OCI-LY3 (cell line): ENCODE measurements at regions not wholly inside any gene's neighbourhood (a gene's known extent, or its start where the extent isn't known, plus 50 kb on each side); places are given as distances from the start of the nearest gene placed in this dataset.

Experiments used
- H2AFZ ChIP-seq: fragments of 200-600, 300-600 bp; shearing (Covaris generic); 2 replicates; pipeline ENCODE4 v1.6.0; 2014; ENCODE audit warnings: antibody characterized with exemption, low read depth, low read length
- H3K27ac ChIP-seq: fragments of 200-600, 300-600 bp; sonication (generic); 2 replicates; pipeline ENCODE4 v1.5.1; 2014; ENCODE audit warnings: mild to moderate bottlenecking, low read length, moderate library complexity, mixed read lengths
- H3K27me3 ChIP-seq: fragments of 200-600, 300-600 bp; sonication (generic); 2 replicates; pipeline ENCODE4 v1.6.1; 2014; ENCODE audit warnings: low read depth, low read length, mixed read lengths
- H3K36me3 ChIP-seq: fragments of 200-600, 300-600 bp; sonication (generic); replicated peaks from 2 replicates; pipeline ENCODE3; 2014; ENCODE audit warnings: low read depth, low read length, mixed read lengths
- H3K4me1 ChIP-seq: fragments of 300-600, 200-600 bp; sonication (generic); 2 replicates; pipeline ENCODE4 v1.6.1; 2014; ENCODE audit warnings: low read length, mixed read lengths
- H3K4me2 ChIP-seq: fragments of 200-600, 300-600 bp; sonication (generic); 2 replicates; pipeline ENCODE4 v1.6.1; 2014; ENCODE audit warnings: low read length, mixed read lengths
- H3K4me3 ChIP-seq: fragments of 300-600, 200-600 bp; sonication (generic); 2 replicates; pipeline ENCODE4 v1.5.1; 2014; ENCODE audit warnings: antibody characterized with exemption, mild to moderate bottlenecking, low read length, moderate library complexity
- H3K79me2 ChIP-seq: fragments of 300-600, 200-600 bp; shearing (Covaris generic); 2 replicates; pipeline ENCODE4 v1.6.1; 2014; ENCODE audit warnings: mild to moderate bottlenecking, low read length, mixed read lengths
- H3K9ac ChIP-seq: fragments of 300-600, 200-600 bp; shearing (Covaris generic); 2 replicates; pipeline ENCODE4 v1.6.0; 2014; ENCODE audit warnings: mild to moderate bottlenecking, low read length, moderate library complexity
- H3K9me3 ChIP-seq: fragments of 200-600, 300-600 bp; shearing (Covaris generic); 2 replicates; pipeline ENCODE4 v1.6.1; 2014; ENCODE audit warnings: low read length, mixed read lengths; ENCODE audit not compliant: insufficient read depth
- H4K20me1 ChIP-seq: fragments of 200-600, 300-600 bp; sonication (generic); 2 replicates; pipeline ENCODE4 v1.6.1; 2016; ENCODE audit warnings: low read length, mixed read lengths; ENCODE audit not compliant: insufficient read depth
- EZH2phosphoT487 ChIP-seq: fragments of 200-600 bp; shearing (Covaris generic); IDR thresholded peaks from 2 replicates; pipeline ENCODE4 v1.6.1; 2018; ENCODE audit warnings: antibody characterized with exemption, mixed run types, low read depth
- TF ChIP-seq, protein P1 (sequence below): fragments of 200-600, 300-600 bp; sonication (generic); IDR thresholded peaks from 2 replicates; pipeline ENCODE4 v1.5.1; 2014; ENCODE audit warnings: antibody characterized with exemption, low read length, low read depth

- Histone ChIP-seq H3K4me2 (no peak overlapping the region), H3K4me1 (no peaks in the 10 kb centered on the region; the same call in 1 of the 2 replicates), H3K9me3 (no peaks in the 10 kb centered on the region), H3K79me2 (no peaks in the 10 kb centered on the region), H3K27me3 (no peaks in the 10 kb centered on the region), H3K36me3 (no peaks in the 10 kb centered on the region), H2AFZ (no peak overlapping the region), H3K27ac (no peak overlapping the region), H3K4me3 (no peak overlapping the region), H3K9ac (no peak overlapping the region), H4K20me1 (no peaks in the 10 kb centered on the region)
- TF ChIP-seq, protein P1, sequence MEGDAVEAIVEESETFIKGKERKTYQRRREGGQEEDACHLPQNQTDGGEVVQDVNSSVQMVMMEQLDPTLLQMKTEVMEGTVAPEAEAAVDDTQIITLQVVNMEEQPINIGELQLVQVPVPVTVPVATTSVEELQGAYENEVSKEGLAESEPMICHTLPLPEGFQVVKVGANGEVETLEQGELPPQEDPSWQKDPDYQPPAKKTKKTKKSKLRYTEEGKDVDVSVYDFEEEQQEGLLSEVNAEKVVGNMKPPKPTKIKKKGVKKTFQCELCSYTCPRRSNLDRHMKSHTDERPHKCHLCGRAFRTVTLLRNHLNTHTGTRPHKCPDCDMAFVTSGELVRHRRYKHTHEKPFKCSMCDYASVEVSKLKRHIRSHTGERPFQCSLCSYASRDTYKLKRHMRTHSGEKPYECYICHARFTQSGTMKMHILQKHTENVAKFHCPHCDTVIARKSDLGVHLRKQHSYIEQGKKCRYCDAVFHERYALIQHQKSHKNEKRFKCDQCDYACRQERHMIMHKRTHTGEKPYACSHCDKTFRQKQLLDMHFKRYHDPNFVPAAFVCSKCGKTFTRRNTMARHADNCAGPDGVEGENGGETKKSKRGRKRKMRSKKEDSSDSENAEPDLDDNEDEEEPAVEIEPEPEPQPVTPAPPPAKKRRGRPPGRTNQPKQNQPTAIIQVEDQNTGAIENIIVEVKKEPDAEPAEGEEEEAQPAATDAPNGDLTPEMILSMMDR: no peak
- no peak for TF ChIP-seq EZH2phosphoT487
Measured at GRCh38 chr6:33957892-33958525, 154.2 kb upstream of the MLN start.

DNA sequence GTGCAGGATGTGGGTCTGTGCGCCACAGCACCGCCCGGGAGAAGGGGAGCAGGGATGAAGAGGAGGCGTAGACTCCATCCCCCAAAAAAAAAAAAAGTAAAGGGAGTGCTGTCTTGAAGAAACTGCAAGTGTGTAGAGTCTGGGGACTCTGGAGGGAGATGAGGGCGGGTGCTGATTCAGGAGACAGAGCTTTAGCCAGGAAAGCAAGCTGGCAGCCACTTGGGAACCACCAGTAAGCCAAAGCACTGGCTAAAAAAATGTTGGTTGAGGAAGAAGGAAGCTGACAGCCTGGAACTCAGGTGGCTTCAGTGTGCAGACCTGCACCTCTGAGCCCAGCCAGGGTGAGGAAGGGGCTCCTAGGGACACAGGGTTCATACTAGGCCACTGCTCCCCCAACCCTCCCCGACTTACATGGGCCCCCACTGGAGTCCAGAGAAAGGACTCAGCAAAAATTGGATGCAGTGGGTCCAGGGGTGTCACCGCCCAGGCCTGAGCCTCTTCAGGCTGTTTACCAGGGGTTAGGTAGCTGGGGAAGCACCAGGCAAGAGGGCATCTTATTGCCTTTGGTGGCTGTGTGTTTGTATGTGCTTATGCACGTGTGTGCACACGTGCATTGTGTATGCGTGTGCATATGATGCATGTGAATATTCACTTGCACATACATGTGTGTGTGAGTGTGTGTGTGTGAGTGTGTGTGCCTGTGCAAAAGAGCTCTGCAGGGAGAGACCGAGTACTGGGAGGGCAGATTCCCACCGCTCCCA lies 153.5 kb upstream of the MLN start:
- Histone ChIP-seq H3K4me1 (no peaks in the 10 kb centered on the region; the same call in 1 of the 2 replicates), H3K9me3 (no peaks in the 10 kb centered on the region), H3K27me3 (no peaks in the 10 kb centered on the region), H2AFZ (no peak overlapping the region), H3K36me3 (no peaks in the 10 kb centered on the region), H3K4me3 (no peak overlapping the region), H3K4me2 (no peak overlapping the region), H3K79me2 (no peaks in the 10 kb centered on the region), H4K20me1 (no peaks in the 10 kb centered on the region), H3K9ac (no peak overlapping the region), H3K27ac (no peak overlapping the region)
- TF ChIP-seq, protein P1: no peak
- TF ChIP-seq EZH2phosphoT487: no peak

- H3K4me3 ChIP-seq: no peak overlapping the region
- no peaks in the 10 kb centered on the region for H3K79me2 ChIP-seq
- no peaks in the 10 kb centered on the region for H3K9me3 ChIP-seq
- H4K20me1 ChIP-seq: no peaks in the 10 kb centered on the region
- no peak overlapping the region for H3K9ac ChIP-seq
- TF ChIP-seq, protein P1: no peak
- no peak for TF ChIP-seq EZH2phosphoT487
- H2AFZ ChIP-seq: no peak overlapping the region
- H3K36me3 ChIP-seq: no peaks in the 10 kb centered on the region
- H3K4me1 ChIP-seq: no peaks in the 10 kb centered on the region; the same call in 1 of the 2 replicates
- no peak overlapping the region for H3K27ac ChIP-seq
- H3K27me3 ChIP-seq: no peaks in the 10 kb centered on the region
- H3K4me2 ChIP-seq: no peak overlapping the region
Measured at GRCh38 chr6:33956206-33956605, 152.4 kb upstream of the MLN start.

DNA sequence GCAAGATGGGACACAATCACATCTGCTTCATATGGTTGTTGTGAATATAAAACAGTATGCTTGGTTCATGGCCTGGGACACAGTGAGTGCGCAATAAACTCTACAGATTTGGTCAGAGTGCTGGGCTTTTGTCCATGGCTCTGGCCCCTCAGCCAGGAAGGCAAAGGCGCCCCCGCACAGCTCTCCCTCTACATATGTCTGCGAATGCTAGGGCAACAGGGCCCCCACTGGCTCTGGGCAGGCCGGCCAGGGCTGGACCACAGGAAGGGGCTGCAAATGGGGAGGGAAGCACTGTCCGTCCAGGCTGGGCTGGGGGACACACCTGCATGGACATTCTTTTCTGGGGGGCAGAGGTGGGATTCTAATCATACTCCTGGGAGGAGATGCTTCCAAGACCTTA lies 151.8 kb upstream of the MLN start:
- no peak for TF ChIP-seq EZH2phosphoT487
- TF ChIP-seq, protein P1: no peak
- H3K9me3 ChIP-seq: no peaks in the 10 kb centered on the region
- H3K27me3 ChIP-seq: no peaks in the 10 kb centered on the region
- no peaks in the 10 kb centered on the region for H4K20me1 ChIP-seq
- no peaks in the 10 kb centered on the region for H3K36me3 ChIP-seq
- no peak overlapping the region for H2AFZ ChIP-seq
- no peaks in the 10 kb centered on the region; the same call in 1 of the 2 replicates for H3K4me1 ChIP-seq
- no peaks in the 10 kb centered on the region for H3K79me2 ChIP-seq
- no peak overlapping the region for H3K4me3 ChIP-seq
- no peak overlapping the region for H3K9ac ChIP-seq
- no peak overlapping the region for H3K27ac ChIP-seq
- no peak overlapping the region for H3K4me2 ChIP-seq
